ES-I3 (cell line): ENCODE measurements at regions not wholly inside any gene's neighbourhood (a gene's known extent, or its start where the extent isn't known, plus 50 kb on each side); places are given as distances from the start of the nearest gene placed in this dataset.
"Not testable (repeated sequence)": the region's sequence is repeated elsewhere in the genome, so short reads cannot be mapped to it uniquely, and the experiment has no call there.

Experiments used
- H3K36me3 ChIP-seq: 2 replicates; pipeline ENCODE4 v1.6.1; 2013; ENCODE audit warnings: mild to moderate bottlenecking, low read length, control low read depth, moderate library complexity; ENCODE audit not compliant: insufficient read depth
- H3K4me1 ChIP-seq: 2 replicates; pipeline ENCODE4 v1.6.1; 2013; ENCODE audit warnings: mild to moderate bottlenecking, control low read depth, low read length; ENCODE audit not compliant: insufficient read depth
- H3K9ac ChIP-seq: 2 replicates; pipeline ENCODE4 v1.6.1; 2013; ENCODE audit warnings: low read depth, mild to moderate bottlenecking, low read length, moderate library complexity
- H3K9me3 ChIP-seq: 2 replicates; pipeline ENCODE4 v1.6.1; 2013; ENCODE audit warnings: mild to moderate bottlenecking, low read length, moderate library complexity; ENCODE audit not compliant: control insufficient read depth, insufficient read depth

GRCh38 chr18:38747153-38747552 lies 1181.6 kb upstream of the CELF4 start:
- no peaks in the 10 kb centered on the region for H3K36me3 ChIP-seq
- H3K9ac ChIP-seq: no peak overlapping the region
- H3K4me1 ChIP-seq: no peaks in the 10 kb centered on the region
- no peaks in the 10 kb centered on the region for H3K9me3 ChIP-seq

- H3K4me1 ChIP-seq, H3K9ac ChIP-seq, H3K9me3 ChIP-seq, H3K36me3 ChIP-seq: not testable (repeated sequence)
Observed at GRCh38 chr18:38720181-38720580, 1154.6 kb upstream of the CELF4 start.

GRCh38 chr18:38718365-38718901 lies 1152.8 kb upstream of the CELF4 start:
- no peaks in the 10 kb centered on the region for H3K9me3 ChIP-seq
- H3K4me1 ChIP-seq: no peaks in the 10 kb centered on the region
- no peak overlapping the region for H3K9ac ChIP-seq
- H3K36me3 ChIP-seq: no peaks in the 10 kb centered on the region

- Histone ChIP-seq H3K9ac (no peak overlapping the region), H3K4me1 (no peaks in the 10 kb centered on the region), H3K9me3 (no peaks in the 10 kb centered on the region), H3K36me3 (no peaks in the 10 kb centered on the region)
Observed at GRCh38 chr18:38709122-38709521, 1143.5 kb upstream of the CELF4 start.

GRCh38 chr18:38706373-38706772 lies 1140.8 kb upstream of the CELF4 start:
- H3K4me1 ChIP-seq: no peaks in the 10 kb centered on the region
- H3K9me3 ChIP-seq: no peaks in the 10 kb centered on the region; the same call in 1 of the 2 replicates
- H3K36me3 ChIP-seq: no peaks in the 10 kb centered on the region
- no peak overlapping the region for H3K9ac ChIP-seq

GRCh38 chr18:38698088-38698487 lies 1132.5 kb upstream of the CELF4 start:
- H3K4me1 ChIP-seq: peaks cover 8% of the 10 kb centered on the region; the same call in 1 of the 2 replicates
- no peaks in the 10 kb centered on the region for H3K9me3 ChIP-seq
- no peaks in the 10 kb centered on the region for H3K36me3 ChIP-seq
- H3K9ac ChIP-seq: no peak overlapping the region

GRCh38 chr18:38695559-38696280 lies 1130.1 kb upstream of the CELF4 start:
- H3K36me3 ChIP-seq: no peaks in the 10 kb centered on the region

GRCh38 chr18:38693104-38693503 lies 1127.5 kb upstream of the CELF4 start:
- H3K9ac ChIP-seq: no peak overlapping the region
- H3K9me3 ChIP-seq: no peaks in the 10 kb centered on the region
- no peaks in the 10 kb centered on the region for H3K36me3 ChIP-seq
- peaks cover 8% of the 10 kb centered on the region; the same call in 1 of the 2 replicates for H3K4me1 ChIP-seq

More at GRCh38 chr18:38695559-38696280, 1130.1 kb upstream of the CELF4 start:
- Histone ChIP-seq H3K4me1 (peaks cover 8% of the 10 kb centered on the region; the same call in 1 of the 2 replicates), H3K9me3 (no peaks in the 10 kb centered on the region), H3K9ac (no peak overlapping the region)

- Histone ChIP-seq H3K9me3 (no peaks in the 10 kb centered on the region), H3K4me1 (no peaks in the 10 kb centered on the region), H3K9ac (no peak overlapping the region), H3K36me3 (no peaks in the 10 kb centered on the region)
Observed at GRCh38 chr18:38690626-38691025, 1125.0 kb upstream of the CELF4 start.

GRCh38 chr18:38688416-38688815 lies 1122.8 kb upstream of the CELF4 start:
- no peaks in the 10 kb centered on the region for H3K4me1 ChIP-seq
- H3K9me3 ChIP-seq: no peaks in the 10 kb centered on the region
- H3K36me3 ChIP-seq: no peaks in the 10 kb centered on the region

GRCh38 chr18:38670486-38670885 lies 1104.9 kb upstream of the CELF4 start:
- H3K9me3 ChIP-seq: no peaks in the 10 kb centered on the region
- H3K36me3 ChIP-seq: no peaks in the 10 kb centered on the region
- H3K4me1 ChIP-seq: peaks cover 5% of the 10 kb centered on the region; the same call in 1 of the 2 replicates
- no peak overlapping the region for H3K9ac ChIP-seq

More at GRCh38 chr18:38688416-38688815, 1122.8 kb upstream of the CELF4 start:
- no peak overlapping the region for H3K9ac ChIP-seq

- Histone ChIP-seq H3K36me3 (no peaks in the 10 kb centered on the region), H3K9ac (no peak overlapping the region), H3K9me3 (no peaks in the 10 kb centered on the region), H3K4me1 (peaks cover 4% of the 10 kb centered on the region; the same call in 1 of the 2 replicates)
Observed at GRCh38 chr18:38664929-38665328, 1099.3 kb upstream of the CELF4 start.

GRCh38 chr18:38663682-38664081 lies 1098.1 kb upstream of the CELF4 start:
- H3K4me1 ChIP-seq: peaks cover 5% of the 10 kb centered on the region; the same call in 1 of the 2 replicates
- no peaks in the 10 kb centered on the region for H3K36me3 ChIP-seq
- H3K9me3 ChIP-seq: no peaks in the 10 kb centered on the region
- no peak overlapping the region for H3K9ac ChIP-seq

GRCh38 chr18:38663270-38663669 lies 1097.7 kb upstream of the CELF4 start:
- Histone ChIP-seq H3K4me1 (peaks cover 5% of the 10 kb centered on the region; the same call in 1 of the 2 replicates), H3K36me3 (no peaks in the 10 kb centered on the region), H3K9me3 (no peaks in the 10 kb centered on the region), H3K9ac (no peak overlapping the region)

GRCh38 chr18:38654946-38655345 lies 1089.3 kb upstream of the CELF4 start:
- Histone ChIP-seq H3K9me3 (no peaks in the 10 kb centered on the region), H3K9ac (no peak overlapping the region), H3K4me1 (peaks cover under 1% of the 10 kb centered on the region; the same call in 1 of the 2 replicates), H3K36me3 (no peaks in the 10 kb centered on the region)
